ENCODE measurements at regions not wholly inside any gene's neighbourhood (a gene's known extent, or its start where the extent isn't known, plus 50 kb on each side); places are given as distances from the start of the nearest gene placed in this dataset.

DNA sequence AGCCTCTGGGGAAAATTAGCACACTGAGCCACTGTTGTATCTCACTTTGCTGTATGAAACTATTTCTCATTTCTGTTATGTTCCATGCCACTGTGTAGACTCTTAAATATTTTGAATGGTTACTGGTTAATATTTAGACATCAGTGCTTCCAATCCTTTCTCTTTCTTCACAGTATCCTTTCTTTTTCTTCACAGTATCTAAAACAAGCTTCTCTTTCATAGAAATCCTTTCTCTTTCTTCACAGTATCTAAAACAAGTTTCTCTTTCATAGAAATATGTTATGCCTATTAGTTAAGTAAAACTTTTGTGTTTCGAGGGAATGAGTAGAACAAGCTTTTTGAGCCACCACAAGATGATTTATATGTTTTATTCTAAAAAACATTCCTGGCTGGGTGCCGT, 326.8 kb upstream of the KLF12 start:
- ATAC-seq (no peak), DNase-seq (no peak)
- intact Hi-C loops (cut with DNase I), result no loop called here
- Histone ChIP-seq H3K27ac (no peak overlapping the region), H3K27me3 (ENCODE audit: low read depth) (no peaks in the 10 kb centered on the region), H3K4me3 (no peak overlapping the region), H3K9me3 (no peaks in the 10 kb centered on the region), H3K4me1 (no peaks in the 10 kb centered on the region), H3K36me3 (no peaks in the 10 kb centered on the region)
- TF ChIP-seq, protein P1, sequence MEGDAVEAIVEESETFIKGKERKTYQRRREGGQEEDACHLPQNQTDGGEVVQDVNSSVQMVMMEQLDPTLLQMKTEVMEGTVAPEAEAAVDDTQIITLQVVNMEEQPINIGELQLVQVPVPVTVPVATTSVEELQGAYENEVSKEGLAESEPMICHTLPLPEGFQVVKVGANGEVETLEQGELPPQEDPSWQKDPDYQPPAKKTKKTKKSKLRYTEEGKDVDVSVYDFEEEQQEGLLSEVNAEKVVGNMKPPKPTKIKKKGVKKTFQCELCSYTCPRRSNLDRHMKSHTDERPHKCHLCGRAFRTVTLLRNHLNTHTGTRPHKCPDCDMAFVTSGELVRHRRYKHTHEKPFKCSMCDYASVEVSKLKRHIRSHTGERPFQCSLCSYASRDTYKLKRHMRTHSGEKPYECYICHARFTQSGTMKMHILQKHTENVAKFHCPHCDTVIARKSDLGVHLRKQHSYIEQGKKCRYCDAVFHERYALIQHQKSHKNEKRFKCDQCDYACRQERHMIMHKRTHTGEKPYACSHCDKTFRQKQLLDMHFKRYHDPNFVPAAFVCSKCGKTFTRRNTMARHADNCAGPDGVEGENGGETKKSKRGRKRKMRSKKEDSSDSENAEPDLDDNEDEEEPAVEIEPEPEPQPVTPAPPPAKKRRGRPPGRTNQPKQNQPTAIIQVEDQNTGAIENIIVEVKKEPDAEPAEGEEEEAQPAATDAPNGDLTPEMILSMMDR (IDR thresholded peaks at IDR 0.05), result no peak

DNA sequence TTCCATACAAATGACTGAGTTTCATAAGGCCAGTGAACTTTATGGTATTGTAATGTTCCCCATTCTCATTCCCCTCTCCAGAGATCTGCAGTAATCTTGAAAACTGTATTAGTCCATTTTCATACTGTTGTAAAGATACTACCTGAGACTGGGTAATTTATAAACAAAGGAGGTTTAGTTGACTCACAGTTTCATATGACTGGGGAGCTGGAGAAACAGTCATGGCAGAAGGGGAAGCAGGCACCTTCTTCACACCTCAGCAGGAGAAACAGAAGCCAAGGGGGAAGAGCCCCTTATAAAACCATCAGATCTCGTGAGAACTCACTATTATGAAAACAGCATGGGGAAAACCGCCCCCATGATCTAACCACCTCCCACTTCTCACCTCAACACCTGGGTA, 318.7 kb upstream of the KLF12 start:
- no peaks in the 10 kb centered on the region for H3K9me3 ChIP-seq
- no peaks in the 10 kb centered on the region for H3K36me3 ChIP-seq
- H3K4me1 ChIP-seq, result no peaks in the 10 kb centered on the region
- no peak overlapping the region for H3K27ac ChIP-seq
- no peaks in the 10 kb centered on the region for H3K27me3 ChIP-seq (ENCODE audit: low read depth)
- TF ChIP-seq, protein P1 (IDR thresholded peaks at IDR 0.05), result no peak
- intact Hi-C loops (cut with DNase I), result no loop called here
- DNase-seq, result no peak
- ATAC-seq, result no peak
- no peak overlapping the region for H3K4me3 ChIP-seq

DNA sequence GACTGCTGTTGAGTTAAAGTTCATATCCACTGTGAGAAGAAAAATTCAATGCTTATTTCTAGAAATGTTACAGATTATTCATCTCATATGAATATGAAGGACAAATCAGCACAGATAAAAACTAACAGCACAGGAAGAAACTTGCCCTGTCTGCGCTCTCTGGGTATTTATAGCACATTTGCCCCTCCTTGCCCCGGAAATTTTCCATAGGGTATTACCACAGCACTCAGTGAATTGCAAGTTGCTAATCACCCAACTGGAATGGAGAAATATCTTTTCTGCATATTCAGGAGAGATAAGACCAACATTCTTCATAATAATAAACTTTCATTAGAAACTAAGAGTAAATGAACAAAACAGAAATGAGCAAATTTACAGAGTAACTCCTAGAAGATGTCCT, 318.0 kb upstream of the KLF12 start:
- Histone ChIP-seq H3K36me3 (no peaks in the 10 kb centered on the region), H3K27ac (no peak overlapping the region), H3K4me1 (no peaks in the 10 kb centered on the region), H3K4me3 (no peak overlapping the region), H3K9me3 (no peaks in the 10 kb centered on the region), H3K27me3 (ENCODE audit: low read depth) (no peaks in the 10 kb centered on the region)
- DNase-seq, result no peak
- no peak for ATAC-seq
- intact Hi-C loops (cut with DNase I), result no loop called here
- TF ChIP-seq, protein P1 (IDR thresholded peaks at IDR 0.05), result no peak

DNA sequence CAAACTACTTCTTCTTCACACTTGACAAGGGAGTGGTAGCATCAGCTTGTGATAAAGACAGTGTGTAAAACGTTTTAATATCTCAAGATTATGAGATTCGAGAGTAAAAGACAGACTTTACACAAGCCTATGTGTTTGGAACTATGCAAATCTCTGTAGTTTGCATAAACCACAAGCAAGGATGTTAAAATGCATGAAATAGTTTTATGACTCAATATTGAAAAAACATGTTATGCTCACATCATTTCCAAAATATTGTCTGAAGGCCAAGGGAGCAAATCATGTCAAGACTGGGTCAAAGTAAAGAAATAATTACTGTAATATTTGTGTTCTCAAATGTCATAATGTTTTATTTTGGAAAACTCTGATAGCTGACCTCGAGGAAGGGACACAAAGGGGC, 316.8 kb upstream of the KLF12 start:
- Histone ChIP-seq H3K36me3 (no peaks in the 10 kb centered on the region), H3K27me3 (ENCODE audit: low read depth) (no peaks in the 10 kb centered on the region), H3K27ac (no peak overlapping the region), H3K4me1 (no peaks in the 10 kb centered on the region), H3K4me3 (no peak overlapping the region), H3K9me3 (no peaks in the 10 kb centered on the region)
- TF ChIP-seq, protein P1 (IDR thresholded peaks at IDR 0.05), result no peak
- ATAC-seq (no peak), DNase-seq (no peak)
- intact Hi-C loops (cut with DNase I), result no loop called here

DNA sequence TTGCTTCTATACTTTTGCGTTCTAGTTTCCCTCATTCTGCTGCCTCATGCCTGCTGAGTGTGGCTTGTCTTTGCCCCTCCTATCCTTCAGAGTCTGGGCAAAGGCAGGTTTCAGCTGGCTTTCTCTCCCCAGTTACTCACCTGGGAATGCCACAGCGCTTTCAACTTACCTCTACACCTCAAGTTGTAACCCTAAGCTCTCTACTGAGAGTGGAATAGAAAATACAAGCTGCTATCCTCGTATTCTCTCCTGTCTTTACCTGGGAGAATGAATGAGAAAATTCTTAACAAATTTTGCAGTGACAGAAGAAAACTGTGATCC, 316.3 kb upstream of the KLF12 start:
- DNase-seq, result no peak
- TF ChIP-seq, protein P1 (IDR thresholded peaks at IDR 0.05), result no peak
- no peak overlapping the region for H3K4me3 ChIP-seq
- no peaks in the 10 kb centered on the region for H3K4me1 ChIP-seq
- no peaks in the 10 kb centered on the region for H3K36me3 ChIP-seq
- intact Hi-C loops (cut with DNase I), result no loop called here
- no peak for ATAC-seq
- H3K27ac ChIP-seq, result no peak overlapping the region
- no peaks in the 10 kb centered on the region for H3K27me3 ChIP-seq (ENCODE audit: low read depth)
- no peaks in the 10 kb centered on the region for H3K9me3 ChIP-seq

Measured in lower lobe of right lung (tissue), 2 donors.